Left colon (tissue), 2 donors: ENCODE measurements at regions not wholly inside any gene's neighbourhood (a gene's known extent, or its start where the extent isn't known, plus 50 kb on each side); places are given as distances from the start of the nearest gene placed in this dataset.
A peak's percentile ranks its signal among the peaks of the same experiment; 100 is the strongest.
"Not testable (repeated sequence)": the region's sequence is repeated elsewhere in the genome, so short reads cannot be mapped to it uniquely, and the experiment has no call there.

Experiments used
- ATAC-seq: fragments of 200-7000 bp; cut with Tn5 transposase; one replicate; pipeline ENCODE4 v1.9.1; 2020; ENCODE audit warnings: mild to moderate bottlenecking, moderate library complexity
- DNase-seq, 2 donors: peaks; one replicate each; pipeline ENCODE4 v3.0.0-alpha.2; 2020
- intact Hi-C, 2 donors: fragments of 100-400 bp; cut with DNase I in 1 of 2; cut with micrococcal nuclease in 1 of 2; formaldehyde crosslinking; loops; one replicate each; pipeline versions ENCODE4 v1.11.2 to v1.14.0; 2022; cut with DNase I, micrococcal nuclease
- donor health status: DM: no; HTN: no; CAD: no.
- donor health status: DM: yes; HTN: yes; CAD: no.

DNA sequence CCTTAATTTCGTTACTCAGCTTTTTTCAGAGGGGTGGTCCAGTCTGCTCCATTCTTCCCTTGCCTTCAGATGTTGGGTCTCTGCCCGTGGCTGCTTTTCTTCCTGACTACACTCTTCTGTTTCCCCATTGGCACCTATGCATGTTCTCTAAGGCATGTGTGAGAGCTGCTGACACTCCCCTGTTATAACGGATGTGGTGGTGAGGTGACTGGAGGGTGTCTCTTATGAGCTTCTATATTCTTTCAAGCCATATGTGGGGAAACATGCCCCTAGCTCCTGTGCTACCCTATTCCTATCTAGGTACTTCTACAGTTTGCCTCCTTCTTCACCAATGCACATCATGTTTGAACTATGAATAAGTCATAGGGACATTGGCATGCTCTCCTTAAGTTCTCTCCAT lies 643.2 kb downstream of the RPL10L start:
- ATAC-seq (no peak), DNase-seq (no peak)
- intact Hi-C loops, result no loop called here

DNA sequence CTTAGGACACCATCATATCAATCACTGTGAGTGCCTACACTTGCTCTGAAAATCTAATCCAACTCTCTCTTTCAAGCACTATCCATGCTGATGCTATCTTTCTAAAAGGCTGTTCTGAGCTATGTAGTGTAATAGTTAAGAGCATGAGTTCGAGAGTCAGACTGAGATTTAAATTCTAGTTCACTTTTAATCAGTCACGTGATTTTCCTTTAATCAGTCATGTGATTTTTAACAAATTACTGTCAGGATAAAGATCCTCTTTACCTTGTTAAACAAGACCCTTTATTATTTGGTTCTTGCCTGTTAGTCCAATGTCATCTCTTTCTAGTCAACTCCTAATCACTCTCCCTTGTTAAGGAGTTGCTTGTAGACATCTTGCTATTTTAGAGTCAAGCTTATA lies 653.0 kb downstream of the RPL10L start:
- intact Hi-C loops, result no loop called here
- no peak for ATAC-seq
- no peak for DNase-seq

DNA sequence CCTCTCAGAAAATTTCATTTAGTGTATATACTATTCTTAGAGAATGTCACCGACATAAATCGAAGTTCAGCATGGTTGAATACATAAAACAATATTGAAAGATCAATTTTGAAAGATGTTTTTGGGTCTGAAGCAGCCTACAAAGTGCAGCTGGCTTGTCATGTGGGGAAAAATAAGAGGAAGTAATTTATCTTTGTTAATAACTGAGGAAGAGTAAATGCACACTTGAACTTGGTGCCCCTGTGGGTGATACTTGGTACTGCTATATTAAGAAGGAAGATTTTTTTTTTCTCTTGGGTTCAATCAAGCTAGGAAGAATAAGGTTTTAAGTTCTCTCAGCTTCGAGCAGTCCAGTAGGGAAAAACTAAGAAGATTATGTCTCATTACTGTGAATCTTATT lies 661.3 kb downstream of the RPL10L start:
- intact Hi-C loops, result no loop called here
- no peak for DNase-seq
- ATAC-seq, result no peak

DNA sequence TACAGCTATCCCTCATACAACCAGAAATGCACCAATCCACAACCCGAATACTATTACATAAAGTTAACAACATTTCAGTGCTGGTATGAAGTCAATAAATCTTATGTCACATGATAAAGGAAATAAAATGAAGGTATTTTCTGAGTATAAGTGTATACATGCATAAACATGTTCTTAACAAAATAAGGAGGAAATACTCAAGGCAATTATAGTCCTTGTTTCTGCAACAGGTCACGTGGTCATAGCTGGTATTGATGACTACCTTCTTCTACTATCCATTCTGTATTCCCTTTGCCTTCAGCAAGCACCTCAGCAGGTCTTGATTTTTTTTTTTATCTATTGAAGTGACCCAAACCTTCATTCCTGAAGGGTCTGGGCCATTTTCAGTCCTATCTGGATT lies 675.6 kb downstream of the RPL10L start:
- intact Hi-C loops, result no loop called here
- DNase-seq, result no peak
- ATAC-seq, result no peak

DNA sequence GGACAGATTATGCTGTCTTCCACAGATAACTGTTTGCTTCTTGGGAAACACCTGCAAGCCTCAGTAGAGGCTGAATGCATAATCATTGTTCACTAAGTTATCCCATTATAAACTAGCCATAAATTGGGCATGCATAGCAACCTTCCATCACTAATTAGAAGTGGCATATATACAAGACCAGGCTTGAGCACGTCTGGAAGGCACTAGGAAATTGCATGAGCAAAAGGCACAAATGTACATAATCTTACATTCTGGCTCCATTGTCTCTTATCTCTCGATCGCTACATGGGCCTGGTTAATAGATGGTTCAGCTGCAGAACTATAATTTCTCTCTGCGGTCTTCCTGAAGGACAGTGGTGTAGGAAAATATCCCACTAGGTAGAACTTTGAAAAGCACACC lies 679.2 kb downstream of the RPL10L start:
- no peak for DNase-seq
- intact Hi-C loops, result no loop called here
- no peak for ATAC-seq

DNA sequence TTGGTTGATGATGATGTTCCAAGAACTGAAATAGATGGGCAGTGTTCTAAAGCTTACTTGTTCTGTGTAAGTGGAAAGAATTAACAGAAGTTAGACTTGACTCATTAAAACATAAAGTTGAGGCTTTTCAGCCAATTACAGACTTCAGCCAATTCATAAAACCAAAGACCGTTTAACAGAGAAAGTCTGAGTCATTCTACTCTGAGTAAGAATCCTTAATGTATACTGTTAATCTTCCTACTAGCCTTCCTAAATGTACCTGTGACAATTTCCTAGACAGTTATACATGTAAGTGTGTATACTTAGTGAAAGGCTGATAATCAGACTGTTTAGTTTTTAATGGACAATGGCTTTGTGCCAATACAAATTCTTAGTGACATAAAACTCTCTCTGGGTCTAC lies 681.0 kb downstream of the RPL10L start:
- no peak for ATAC-seq
- intact Hi-C loops, result no loop called here
- no peak for DNase-seq

DNA sequence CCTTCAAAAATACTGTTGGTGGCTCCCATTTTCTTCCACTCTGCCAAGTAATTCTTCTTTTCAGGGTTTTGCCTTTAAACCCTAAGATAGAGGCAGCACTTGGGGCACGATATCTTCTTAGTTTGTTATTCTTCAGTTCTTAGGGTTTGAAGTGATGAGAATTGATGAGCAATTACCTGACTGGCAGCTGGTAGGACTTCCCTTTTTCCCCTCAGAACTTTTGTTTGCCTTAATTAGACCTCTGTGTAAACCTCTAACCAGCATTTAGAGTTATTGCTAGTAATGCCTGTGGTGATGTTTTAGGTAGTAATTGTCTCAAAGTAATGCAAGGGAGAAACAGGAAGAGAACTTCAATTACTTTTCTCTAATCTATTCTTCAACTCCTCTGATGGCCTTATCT lies 683.5 kb downstream of the RPL10L start:
- ATAC-seq (no peak), DNase-seq (no peak)
- intact Hi-C loops, result no loop called here

DNA sequence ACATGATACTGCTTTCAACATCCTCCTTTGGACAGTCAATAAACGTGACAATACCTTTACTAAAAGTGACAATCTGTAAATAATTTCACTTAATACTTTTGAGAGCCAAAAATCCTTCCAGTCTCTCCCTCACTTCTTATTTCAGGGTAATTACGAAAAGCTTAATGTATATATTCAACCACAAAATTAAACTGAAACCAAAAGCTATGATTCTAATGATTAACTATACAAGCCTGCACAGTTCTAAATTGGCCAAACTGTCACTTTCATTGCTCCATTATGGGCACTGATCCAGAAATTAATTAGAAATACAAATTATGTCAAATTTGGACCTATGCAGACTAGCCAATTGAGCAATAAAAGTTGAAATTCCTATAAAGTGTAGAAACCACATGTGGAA lies 696.5 kb upstream of the MIS18BP1 start:
- intact Hi-C loops, result no loop called here
- no peak for DNase-seq
- no peak for ATAC-seq

DNA sequence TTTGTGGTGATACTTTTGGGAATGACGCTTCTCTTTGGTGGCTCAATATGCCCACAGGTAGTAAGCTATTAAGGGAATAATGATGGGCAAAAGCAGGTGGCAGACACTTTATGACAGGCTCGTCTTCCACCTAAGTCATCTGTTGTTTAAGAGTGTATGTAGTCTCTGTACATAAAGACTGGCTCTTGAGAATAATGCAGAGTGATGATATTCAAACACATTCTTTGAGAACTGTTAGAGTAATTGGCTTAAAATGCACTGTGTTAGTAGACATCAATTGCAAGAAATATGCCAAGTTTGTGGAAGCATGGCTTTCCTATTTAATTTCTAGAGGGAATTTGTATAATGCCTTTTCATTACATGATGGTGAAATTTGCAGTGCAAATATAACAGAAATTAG lies 694.8 kb upstream of the MIS18BP1 start:
- intact Hi-C loops, result no loop called here
- no peak for DNase-seq
- ATAC-seq, result no peak

DNA sequence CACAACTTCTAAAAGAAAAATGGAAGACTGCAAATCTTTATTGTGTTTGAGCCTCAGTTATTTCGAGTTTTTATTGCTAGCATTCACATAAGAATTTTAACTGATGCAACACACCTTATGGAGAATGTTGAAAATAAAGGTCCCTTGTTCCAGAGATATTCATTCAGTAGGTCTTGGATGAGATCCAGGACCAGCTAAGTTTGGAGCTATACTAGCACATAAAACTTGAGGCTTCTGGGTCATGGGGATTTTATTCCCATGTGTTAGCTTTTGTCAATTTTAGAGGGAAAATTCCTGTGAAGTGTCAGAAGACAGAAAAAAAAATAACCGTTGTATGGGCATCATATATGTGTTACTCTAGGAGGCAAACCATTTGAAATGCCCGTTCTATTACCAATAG lies 693.2 kb upstream of the MIS18BP1 start:
- no peak for ATAC-seq
- DNase-seq, result no peak
- intact Hi-C loops, result no loop called here

DNA sequence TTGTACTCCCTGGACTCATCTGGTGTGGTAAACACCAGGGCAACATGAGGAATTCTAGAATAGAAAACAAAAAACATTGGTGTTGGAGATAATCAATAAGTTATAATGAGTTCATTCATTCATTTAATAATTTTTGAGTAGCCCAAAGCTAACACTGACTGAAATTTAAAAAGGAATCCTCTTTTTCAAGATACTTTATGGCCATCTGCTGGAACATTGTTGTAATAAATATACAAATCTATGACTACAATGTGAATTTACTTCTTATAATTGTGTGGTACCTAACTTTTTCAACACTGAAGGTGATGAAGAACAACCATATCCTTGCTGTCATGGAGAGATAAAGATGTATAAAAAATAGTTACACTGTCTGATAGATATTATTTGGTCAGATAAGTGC lies 687.3 kb upstream of the MIS18BP1 start:
- ATAC-seq, result no peak
- DNase-seq, result no peak
- intact Hi-C loops, result no loop called here

DNA sequence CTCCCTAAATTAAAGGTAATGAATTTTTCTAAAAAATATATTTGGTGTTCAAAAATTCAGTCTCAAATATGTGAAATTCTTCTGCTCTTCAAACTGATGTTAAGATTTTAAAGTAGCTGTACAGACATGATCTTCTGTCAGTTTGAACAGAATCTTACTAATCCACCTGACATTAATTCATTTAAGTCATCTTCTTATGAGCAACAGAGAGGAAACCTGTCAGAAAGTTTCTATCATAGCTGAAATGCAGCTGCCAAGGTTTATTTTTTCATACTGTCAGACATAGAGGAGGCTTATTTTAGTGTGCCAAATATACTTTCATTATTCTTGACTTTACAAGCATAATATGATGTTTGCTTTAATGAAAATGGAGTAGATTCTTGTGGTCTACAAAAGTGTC lies 686.6 kb upstream of the MIS18BP1 start:
- DNase-seq (no peak), ATAC-seq (no peak)
- intact Hi-C loops, result no loop called here

DNA sequence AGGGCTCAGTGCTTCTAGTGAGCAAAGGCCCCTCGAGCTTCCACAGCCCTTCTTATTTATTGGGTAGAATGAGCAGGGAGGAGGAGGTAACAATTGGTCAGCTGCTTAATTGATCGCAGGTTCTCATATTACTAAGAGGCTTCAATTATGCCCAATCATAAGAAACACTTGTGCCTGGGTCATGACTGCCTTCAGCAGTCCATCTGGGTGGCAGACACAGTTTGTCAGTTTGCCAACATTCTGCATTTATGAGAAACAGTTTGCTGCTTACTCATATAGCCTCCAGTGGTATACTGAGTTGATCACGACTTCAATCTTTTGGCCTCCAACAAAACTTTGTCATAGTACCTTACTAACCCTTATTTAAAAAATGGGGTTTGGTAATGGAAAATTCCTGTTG lies 667.0 kb upstream of the MIS18BP1 start:
- DNase-seq, ATAC-seq, intact Hi-C loops: not testable (repeated sequence)

DNA sequence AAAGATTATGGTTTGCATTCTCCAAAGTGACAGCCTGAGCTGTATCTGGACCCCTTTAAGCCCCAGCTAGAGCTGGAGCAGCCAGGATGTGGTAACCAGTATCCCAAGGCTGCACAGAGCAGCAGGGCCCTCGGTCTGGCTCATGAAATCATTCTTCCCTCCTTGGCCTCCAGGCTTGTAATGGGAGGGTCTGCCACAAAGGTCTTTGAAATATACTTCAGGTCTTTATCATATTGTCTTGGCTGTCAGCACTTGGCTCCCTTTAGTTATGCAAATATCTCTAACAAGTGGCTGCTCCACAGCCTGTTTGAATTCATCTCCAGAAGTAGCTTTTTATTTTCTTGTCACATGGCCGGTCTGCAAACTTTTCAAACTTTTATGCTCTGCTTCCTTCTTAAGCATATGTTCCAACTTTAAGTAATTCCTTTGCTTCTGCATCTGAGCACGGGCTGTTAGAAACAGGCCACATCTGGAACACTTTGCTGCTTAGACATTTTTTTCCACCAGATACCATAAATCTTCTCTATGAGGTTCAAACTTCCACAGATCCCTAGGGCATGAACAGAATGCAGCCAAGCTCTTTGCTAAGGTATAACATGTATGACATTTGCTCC lies 663.4 kb upstream of the MIS18BP1 start:
- intact Hi-C loops, result no loop called here
- ATAC-seq (no peak), DNase-seq (no peak)

DNA sequence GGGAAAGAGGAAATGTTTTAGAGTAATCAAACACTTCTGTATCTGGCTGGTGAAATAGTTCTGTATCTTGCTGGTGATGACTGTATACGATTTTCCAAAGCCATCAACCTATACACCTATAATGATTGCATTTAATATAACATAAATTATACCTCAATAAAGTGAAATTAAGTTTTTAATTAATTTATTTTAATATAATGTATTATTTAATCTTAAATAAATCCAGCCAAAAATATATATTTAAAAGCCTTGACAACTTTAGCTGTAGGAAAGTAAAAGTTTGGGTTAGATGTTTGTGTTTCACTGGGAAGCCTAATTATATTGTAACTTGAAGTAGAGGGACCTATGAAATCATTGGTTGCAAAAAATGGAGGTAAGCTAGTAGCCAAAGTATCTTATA lies 654.8 kb upstream of the MIS18BP1 start:
- ATAC-seq, result no peak
- DNase-seq, result no peak
- intact Hi-C loops, result no loop called here

DNA sequence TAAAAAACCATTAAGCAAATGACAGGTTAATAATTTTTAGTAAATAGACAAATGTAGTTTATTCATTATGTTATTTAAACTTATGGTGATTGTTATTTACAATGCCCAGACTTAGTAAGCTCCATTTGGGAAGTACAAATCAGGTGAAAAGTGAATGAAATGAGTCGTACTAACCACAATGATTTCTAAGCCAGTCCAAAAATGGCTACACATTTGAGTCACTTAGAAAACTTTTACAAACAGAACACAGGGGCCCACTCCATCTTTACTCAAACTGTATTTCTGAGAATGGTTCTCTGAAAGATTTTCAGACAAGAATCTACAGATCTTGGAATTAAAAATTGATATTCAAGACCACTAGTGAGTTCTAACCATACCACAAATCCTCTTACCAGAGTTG lies 653.3 kb upstream of the MIS18BP1 start:
- ATAC-seq, result no peak
- intact Hi-C loops, result no loop called here
- DNase-seq, result no peak

DNA sequence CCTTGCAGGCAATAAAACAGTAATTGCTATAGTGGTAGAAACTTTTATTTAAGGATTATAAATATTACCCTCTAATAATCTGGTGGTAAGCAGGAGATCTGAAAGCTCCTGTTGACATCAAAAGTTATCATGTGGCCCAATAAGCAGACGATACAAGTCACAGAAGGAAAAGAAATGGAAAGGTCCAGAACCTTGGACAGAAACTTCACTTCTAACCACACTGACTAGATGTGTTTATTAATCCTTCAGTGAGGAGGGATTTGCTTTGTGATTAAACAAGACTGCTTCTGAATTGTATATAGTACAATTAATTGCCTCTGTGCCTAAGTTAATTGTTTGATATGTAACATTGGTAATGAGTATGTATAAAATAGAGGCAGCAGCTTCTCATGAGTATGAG lies 652.7 kb upstream of the MIS18BP1 start:
- intact Hi-C loops, result no loop called here
- ATAC-seq (no peak), DNase-seq (no peak)

DNA sequence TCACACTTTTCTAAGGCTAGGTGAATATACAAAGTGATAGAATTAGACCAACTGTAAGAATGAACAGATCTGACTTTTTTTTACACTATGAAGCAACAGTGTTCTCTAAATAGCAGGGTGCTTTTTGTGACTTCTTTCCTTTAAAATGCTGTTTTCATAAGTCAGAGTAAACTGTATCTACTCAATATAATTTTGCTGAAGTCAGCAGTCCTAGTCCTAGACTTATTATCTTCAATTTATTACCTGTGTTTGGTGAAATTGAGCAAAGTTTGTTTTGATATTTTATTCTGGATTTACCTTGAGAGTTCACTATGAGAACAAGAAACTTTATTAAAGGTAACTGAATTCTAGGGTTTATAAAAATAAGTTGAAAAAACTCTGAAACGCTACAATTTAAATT lies 651.3 kb upstream of the MIS18BP1 start:
- intact Hi-C loops, result no loop called here
- DNase-seq, result no peak
- no peak for ATAC-seq

DNA sequence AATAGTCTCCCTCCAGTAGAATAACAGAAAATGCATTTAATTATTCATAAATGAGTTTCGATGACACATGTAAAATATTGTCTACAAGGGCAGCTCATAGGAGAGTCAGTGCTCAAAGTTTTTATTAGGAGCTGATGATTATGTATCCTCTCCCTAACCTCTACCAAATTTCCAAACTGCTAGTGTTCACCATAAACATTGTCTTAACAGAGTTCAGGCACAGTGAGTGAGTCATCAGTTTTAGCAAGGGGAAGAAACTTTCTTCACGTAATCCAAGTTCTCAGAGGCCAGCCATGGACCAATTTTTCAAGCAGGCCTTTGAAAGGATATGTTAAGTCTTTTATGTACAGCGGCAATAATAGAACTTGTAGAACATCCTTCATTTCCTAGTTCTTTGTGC lies 649.2 kb upstream of the MIS18BP1 start:
- intact Hi-C loops, result no loop called here
- DNase-seq (no peak), ATAC-seq (no peak)

DNA sequence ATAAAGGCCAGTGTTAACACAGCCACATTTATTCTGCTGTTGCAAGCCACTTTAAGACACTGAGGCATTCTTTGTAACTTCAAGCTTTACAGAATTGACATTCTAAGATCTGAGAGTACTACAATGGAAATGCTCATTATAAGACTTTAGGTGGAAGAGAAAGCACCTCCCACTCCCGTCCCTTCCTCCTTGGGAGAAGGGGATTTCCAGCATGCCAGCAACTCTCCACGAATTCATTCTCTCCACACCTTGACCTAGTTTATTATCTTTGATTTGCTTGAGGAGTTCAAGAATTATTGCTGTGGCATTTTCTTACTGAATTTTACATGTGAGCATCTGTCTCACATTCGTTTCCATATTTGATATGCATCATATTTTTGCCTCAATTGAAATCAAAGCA lies 644.4 kb upstream of the MIS18BP1 start:
- DNase-seq (no peak), ATAC-seq (no peak)
- intact Hi-C loops, result no loop called here

DNA sequence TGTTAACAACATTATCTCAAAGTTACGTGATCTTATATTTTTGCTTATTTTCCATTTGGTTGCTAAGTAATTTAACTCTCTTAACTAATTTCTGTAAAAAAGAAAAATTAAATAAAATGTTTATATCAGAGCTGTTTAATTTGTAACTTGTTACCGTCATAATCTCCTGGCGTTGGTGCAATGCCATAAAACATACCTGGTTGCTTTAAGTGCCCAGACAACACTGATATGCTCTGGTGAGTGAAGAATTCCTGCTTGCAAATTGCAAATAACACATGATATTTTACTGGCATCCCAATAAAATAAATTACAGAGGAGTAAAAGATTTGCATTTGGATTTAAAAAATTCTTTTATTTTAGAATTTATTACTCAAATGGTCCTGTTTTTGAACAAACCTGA lies 640.1 kb upstream of the MIS18BP1 start:
- intact Hi-C loops, result no loop called here
- ATAC-seq, result peak; percentile 53
- DNase-seq, result peak in 1 of 2 donors; percentile 10
